ENCODE measurements at regions not wholly inside any gene's neighbourhood (a gene's known extent, or its start where the extent isn't known, plus 50 kb on each side); places are given as distances from the start of the nearest gene placed in this dataset.

GRCh38 chr2:230648356-230648755, 64.3 kb upstream of the CAB39 start:
- H3K4me3 ChIP-seq (ENCODE audit: low read length), result no peak overlapping the region
- DNase-seq (ENCODE audit: low read depth), result no peak
- TF ChIP-seq CTCF (conservative IDR thresholded peaks at IDR 0.05; ENCODE audit: low read depth, low read length), result no peak

- H3K4me3 ChIP-seq (ENCODE audit: low read length), result no peak overlapping the region
- DNase-seq (ENCODE audit: low read depth), result no peak
- TF ChIP-seq CTCF (conservative IDR thresholded peaks at IDR 0.05; ENCODE audit: low read depth, low read length), result no peak
Observed at GRCh38 chr2:230650585-230651137, 62.0 kb upstream of the CAB39 start.

- no peak for DNase-seq (ENCODE audit: low read depth)
- TF ChIP-seq CTCF (conservative IDR thresholded peaks at IDR 0.05; ENCODE audit: low read depth, low read length), result no peak
- H3K4me3 ChIP-seq (ENCODE audit: low read length), result no peak overlapping the region
Observed at GRCh38 chr2:230654057-230654456, 58.6 kb upstream of the CAB39 start.

GRCh38 chr2:230657462-230657861, 55.2 kb upstream of the CAB39 start:
- TF ChIP-seq CTCF (conservative IDR thresholded peaks at IDR 0.05; ENCODE audit: low read depth, low read length), result no peak
- H3K4me3 ChIP-seq (ENCODE audit: low read length), result no peak overlapping the region
- DNase-seq (ENCODE audit: low read depth), result no peak

- no peak overlapping the region for H3K4me3 ChIP-seq (ENCODE audit: low read length)
- TF ChIP-seq CTCF (conservative IDR thresholded peaks at IDR 0.05; ENCODE audit: low read depth, low read length), result no peak
- no peak for DNase-seq (ENCODE audit: low read depth)
Observed at GRCh38 chr2:230657906-230658305, 54.7 kb upstream of the CAB39 start.

- no peak for TF ChIP-seq CTCF (conservative IDR thresholded peaks at IDR 0.05; ENCODE audit: low read depth, low read length)
- H3K4me3 ChIP-seq (ENCODE audit: low read length), result no peak overlapping the region
- no peak for DNase-seq (ENCODE audit: low read depth)
Observed at GRCh38 chr2:230658577-230658876, 54.1 kb upstream of the CAB39 start.

GRCh38 chr2:230658877-230659652, 53.6 kb upstream of the CAB39 start:
- no peak for TF ChIP-seq CTCF (conservative IDR thresholded peaks at IDR 0.05; ENCODE audit: low read depth, low read length)
- no peak for DNase-seq (ENCODE audit: low read depth)
- H3K4me3 ChIP-seq (ENCODE audit: low read length), result no peak overlapping the region

All from retinal pigment epithelial cell (primary cell).